Neural crest cell (in vitro differentiated cells): ENCODE measurements at regions not wholly inside any gene's neighbourhood (a gene's known extent, or its start where the extent isn't known, plus 50 kb on each side); places are given as distances from the start of the nearest gene placed in this dataset.

Experiments used
- DNase-seq: peaks from one replicate; pipeline ENCODE4 v3.0.0; 2021; ENCODE audit warnings: low read depth, mixed read lengths, low spot score
- H3K27ac Mint-ChIP-seq: one replicate; pipeline ENCODE4 v1.8.0; 2021; ENCODE audit warnings: mild to moderate bottlenecking, mixed read lengths; ENCODE audit not compliant: unreplicated experiment
- H3K27me3 Mint-ChIP-seq: 2 replicates; pipeline ENCODE4 v1.8.0; 2021; ENCODE audit warnings: low read depth, mild to moderate bottlenecking, mixed read lengths
- H3K36me3 Mint-ChIP-seq: 2 replicates; pipeline ENCODE4 v1.8.0; 2021; ENCODE audit warnings: low read depth, mild to moderate bottlenecking, mixed read lengths
- H3K4me1 Mint-ChIP-seq: 2 replicates; pipeline ENCODE4 v1.8.0; 2021; ENCODE audit warnings: mixed read lengths
- H3K4me3 Mint-ChIP-seq: one replicate; pipeline ENCODE4 v1.8.0; 2021; ENCODE audit warnings: mild to moderate bottlenecking, mixed read lengths
- H3K9me3 Mint-ChIP-seq: 2 replicates; pipeline ENCODE4 v1.8.0; 2021; ENCODE audit warnings: mixed read lengths
- TF ChIP-seq, protein P1 (sequence below): fragments of 200-600 bp; sonication (generic); conservative IDR thresholded peaks from 2 replicates; pipeline ENCODE4 v1.5.0; 2021; ENCODE audit warnings: antibody characterized with exemption, mild to moderate bottlenecking

GRCh38 chr7:47704936-47705335 lies 123.0 kb upstream of the TNS3 start:
- TF ChIP-seq, protein P1, sequence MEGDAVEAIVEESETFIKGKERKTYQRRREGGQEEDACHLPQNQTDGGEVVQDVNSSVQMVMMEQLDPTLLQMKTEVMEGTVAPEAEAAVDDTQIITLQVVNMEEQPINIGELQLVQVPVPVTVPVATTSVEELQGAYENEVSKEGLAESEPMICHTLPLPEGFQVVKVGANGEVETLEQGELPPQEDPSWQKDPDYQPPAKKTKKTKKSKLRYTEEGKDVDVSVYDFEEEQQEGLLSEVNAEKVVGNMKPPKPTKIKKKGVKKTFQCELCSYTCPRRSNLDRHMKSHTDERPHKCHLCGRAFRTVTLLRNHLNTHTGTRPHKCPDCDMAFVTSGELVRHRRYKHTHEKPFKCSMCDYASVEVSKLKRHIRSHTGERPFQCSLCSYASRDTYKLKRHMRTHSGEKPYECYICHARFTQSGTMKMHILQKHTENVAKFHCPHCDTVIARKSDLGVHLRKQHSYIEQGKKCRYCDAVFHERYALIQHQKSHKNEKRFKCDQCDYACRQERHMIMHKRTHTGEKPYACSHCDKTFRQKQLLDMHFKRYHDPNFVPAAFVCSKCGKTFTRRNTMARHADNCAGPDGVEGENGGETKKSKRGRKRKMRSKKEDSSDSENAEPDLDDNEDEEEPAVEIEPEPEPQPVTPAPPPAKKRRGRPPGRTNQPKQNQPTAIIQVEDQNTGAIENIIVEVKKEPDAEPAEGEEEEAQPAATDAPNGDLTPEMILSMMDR, result no peak
- Mint-ChIP-seq H3K27ac (no peak overlapping the region), H3K4me1 (no peaks in the 10 kb centered on the region), H3K9me3 (no peaks in the 10 kb centered on the region), H3K36me3 (no peaks in the 10 kb centered on the region), H3K27me3 (no peaks in the 10 kb centered on the region), H3K4me3 (no peak overlapping the region)
- DNase-seq, result no peak

- TF ChIP-seq, protein P1, result no peak
- DNase-seq, result no peak
- H3K27me3 Mint-ChIP-seq, result no peaks in the 10 kb centered on the region
- H3K9me3 Mint-ChIP-seq, result no peaks in the 10 kb centered on the region
- no peaks in the 10 kb centered on the region for H3K4me1 Mint-ChIP-seq
- H3K27ac Mint-ChIP-seq, result no peak overlapping the region
- H3K36me3 Mint-ChIP-seq, result no peaks in the 10 kb centered on the region
- no peak overlapping the region for H3K4me3 Mint-ChIP-seq
Measured at GRCh38 chr7:47702080-47702479, 120.2 kb upstream of the TNS3 start.

DNA sequence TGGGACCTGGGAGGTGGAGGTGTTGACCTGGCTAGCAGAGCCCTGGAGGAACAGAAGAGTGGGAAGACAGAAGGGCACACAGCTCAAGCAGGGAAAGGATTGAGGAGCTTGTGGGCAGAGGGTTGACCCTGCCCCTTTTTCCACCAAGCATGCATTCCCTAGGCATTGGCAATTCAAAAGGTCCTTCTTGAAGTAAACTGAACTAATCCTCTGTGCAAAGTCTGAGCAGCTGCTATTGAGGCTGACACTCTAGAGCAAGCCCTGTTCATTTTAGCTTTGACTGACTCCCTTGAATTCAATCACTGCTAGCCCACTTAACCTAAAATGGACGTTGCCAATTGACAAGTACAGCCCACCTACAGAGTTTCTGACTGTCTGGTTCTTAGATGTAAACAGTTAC lies 116.5 kb upstream of the TNS3 start:
- TF ChIP-seq, protein P1, result no peak
- H3K27me3 Mint-ChIP-seq, result no peaks in the 10 kb centered on the region
- peaks cover under 1% of the 10 kb centered on the region for H3K4me1 Mint-ChIP-seq
- DNase-seq, result no peak
- H3K9me3 Mint-ChIP-seq, result no peaks in the 10 kb centered on the region
- H3K27ac Mint-ChIP-seq, result no peak overlapping the region
- no peaks in the 10 kb centered on the region for H3K36me3 Mint-ChIP-seq
- H3K4me3 Mint-ChIP-seq, result no peak overlapping the region

- TF ChIP-seq, protein P1, result no peak
Measured at GRCh38 chr7:47697543-47697942, 115.6 kb upstream of the TNS3 start.

DNA sequence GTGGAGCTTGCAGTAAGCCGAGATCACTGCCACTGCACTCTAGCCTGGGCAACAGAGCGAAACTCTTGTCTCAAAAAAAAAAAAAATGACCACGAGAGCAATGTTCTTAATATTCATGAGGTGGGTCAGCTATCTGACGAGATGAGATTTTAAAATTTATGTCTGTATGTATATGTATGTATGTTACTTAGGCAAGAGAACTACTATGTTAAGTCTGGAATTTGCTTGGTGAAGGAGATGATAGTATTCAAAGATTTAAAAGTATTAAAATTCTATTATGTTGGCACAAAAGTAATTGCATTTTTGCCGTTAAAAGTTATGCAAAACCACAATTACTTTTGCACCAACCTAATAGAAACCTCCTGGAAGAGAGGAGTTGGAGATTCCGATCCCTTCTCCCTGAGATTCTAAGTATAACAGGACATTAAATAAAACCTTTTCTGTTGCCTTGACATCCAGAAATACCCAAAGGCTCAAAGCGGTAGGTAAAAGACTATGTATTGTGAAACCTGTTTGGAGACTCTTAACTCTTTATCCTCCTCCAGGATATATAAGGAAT lies 114.3 kb upstream of the TNS3 start:
- peaks cover 9% of the 10 kb centered on the region for H3K4me1 Mint-ChIP-seq
- no peaks in the 10 kb centered on the region for H3K27me3 Mint-ChIP-seq
- DNase-seq, result no peak
- no peaks in the 10 kb centered on the region for H3K36me3 Mint-ChIP-seq
- H3K4me3 Mint-ChIP-seq, result no peak overlapping the region
- H3K9me3 Mint-ChIP-seq, result no peaks in the 10 kb centered on the region
- TF ChIP-seq, protein P1, result no peak
- no peak overlapping the region for H3K27ac Mint-ChIP-seq

More at GRCh38 chr7:47697543-47697942, 115.6 kb upstream of the TNS3 start:
- no peaks in the 10 kb centered on the region for H3K9me3 Mint-ChIP-seq
- no peak overlapping the region for H3K27ac Mint-ChIP-seq
- DNase-seq, result no peak
- H3K4me1 Mint-ChIP-seq, result peaks cover 8% of the 10 kb centered on the region
- H3K4me3 Mint-ChIP-seq, result no peak overlapping the region
- H3K27me3 Mint-ChIP-seq, result no peaks in the 10 kb centered on the region
- H3K36me3 Mint-ChIP-seq, result no peaks in the 10 kb centered on the region
